ENCODE measurements at regions not wholly inside any gene's neighbourhood (a gene's known extent, or its start where the extent isn't known, plus 50 kb on each side); places are given as distances from the start of the nearest gene placed in this dataset.
"Not testable (repeated sequence)": the region's sequence is repeated elsewhere in the genome, so short reads cannot be mapped to it uniquely, and the experiment has no call there.

GRCh38 chr2:172262486-172262885, 159.8 kb upstream of the DLX2 start:
- Mint-ChIP-seq H3K4me1 (peaks cover 1% of the 10 kb centered on the region), H3K27me3 (ENCODE audit: low read depth) (no peaks in the 10 kb centered on the region), H3K36me3 (no peaks in the 10 kb centered on the region), H3K27ac (no peak overlapping the region), H3K9me3 (peaks cover 9% of the 10 kb centered on the region), H3K4me3 (no peak overlapping the region)
- no peak for TF ChIP-seq CTCF (IDR thresholded peaks at IDR 0.05; ENCODE audit: unreplicated experiment)
- DNase-seq (ENCODE audit: low spot score in 2 of 2, unreplicated experiment in 2 of 2) = no peak

- not testable (repeated sequence) for H3K4me1 Mint-ChIP-seq; H3K27me3 Mint-ChIP-seq (ENCODE audit: low read depth); H3K36me3 Mint-ChIP-seq; H3K27ac Mint-ChIP-seq; H3K4me3 Mint-ChIP-seq; DNase-seq (ENCODE audit: low spot score in 2 of 2, unreplicated experiment in 2 of 2)
- H3K9me3 Mint-ChIP-seq = peaks cover 15% of the 10 kb centered on the region
Observed at GRCh38 chr2:172264820-172265219, 162.1 kb upstream of the DLX2 start.

GRCh38 chr2:172269507-172270244, 157.7 kb upstream of the ITGA6 start:
- H3K9me3 Mint-ChIP-seq = peaks cover 18% of the 10 kb centered on the region
- not testable (repeated sequence) for H3K4me3 Mint-ChIP-seq; H3K27ac Mint-ChIP-seq; DNase-seq (ENCODE audit: low spot score in 2 of 2, unreplicated experiment in 2 of 2); H3K27me3 Mint-ChIP-seq (ENCODE audit: low read depth); H3K4me1 Mint-ChIP-seq; H3K36me3 Mint-ChIP-seq

- peaks cover 2% of the 10 kb centered on the region for H3K36me3 Mint-ChIP-seq
- no peaks in the 10 kb centered on the region for H3K27me3 Mint-ChIP-seq (ENCODE audit: low read depth)
- no peak for DNase-seq (ENCODE audit: low spot score in 2 of 2, unreplicated experiment in 2 of 2)
- no peak for TF ChIP-seq CTCF (IDR thresholded peaks at IDR 0.05; ENCODE audit: unreplicated experiment)
- peaks cover 4% of the 10 kb centered on the region for H3K4me1 Mint-ChIP-seq
- H3K4me3 Mint-ChIP-seq = no peak overlapping the region
- peaks cover 18% of the 10 kb centered on the region for H3K9me3 Mint-ChIP-seq
- no peak overlapping the region for H3K27ac Mint-ChIP-seq
Observed at GRCh38 chr2:172270278-172271079, 156.9 kb upstream of the ITGA6 start.

- Mint-ChIP-seq H3K36me3 (peaks cover 2% of the 10 kb centered on the region), H3K27ac (no peak overlapping the region), H3K4me3 (no peak overlapping the region), H3K27me3 (ENCODE audit: low read depth) (no peaks in the 10 kb centered on the region), H3K4me1 (peaks cover 4% of the 10 kb centered on the region), H3K9me3 (peaks cover 19% of the 10 kb centered on the region)
- no peak for TF ChIP-seq CTCF (IDR thresholded peaks at IDR 0.05; ENCODE audit: unreplicated experiment)
- no peak for DNase-seq (ENCODE audit: low spot score in 2 of 2, unreplicated experiment in 2 of 2)
Observed at GRCh38 chr2:172273910-172274571, 153.3 kb upstream of the ITGA6 start.

GRCh38 chr2:172275239-172275638, 152.1 kb upstream of the ITGA6 start:
- H3K36me3 Mint-ChIP-seq = peaks cover 2% of the 10 kb centered on the region
- H3K4me3 Mint-ChIP-seq = no peak overlapping the region
- no peak for TF ChIP-seq CTCF (IDR thresholded peaks at IDR 0.05; ENCODE audit: unreplicated experiment)
- H3K4me1 Mint-ChIP-seq = peaks cover 4% of the 10 kb centered on the region
- no peak for DNase-seq (ENCODE audit: low spot score in 2 of 2, unreplicated experiment in 2 of 2)
- H3K27ac Mint-ChIP-seq = no peak overlapping the region
- peaks cover 15% of the 10 kb centered on the region for H3K9me3 Mint-ChIP-seq
- no peaks in the 10 kb centered on the region for H3K27me3 Mint-ChIP-seq (ENCODE audit: low read depth)
